Endodermal cell (in vitro differentiated cells): ENCODE measurements at regions not wholly inside any gene's neighbourhood (a gene's known extent, or its start where the extent isn't known, plus 50 kb on each side); places are given as distances from the start of the nearest gene placed in this dataset.

Experiments
- DNase-seq: peaks from one replicate; pipeline ENCODE4 v3.0.0-alpha.2; 2017
- H3K27ac ChIP-seq: 2 replicates; pipeline ENCODE4 v1.5.1; 2013; ENCODE audit warnings: mild to moderate bottlenecking, low read depth, low read length, moderate library complexity
- H3K27me3 ChIP-seq: 2 replicates; pipeline ENCODE4 v1.6.1; 2013; ENCODE audit warnings: mild to moderate bottlenecking, low read length, moderate library complexity; ENCODE audit not compliant: insufficient read depth, control insufficient read depth, poor library complexity, severe bottlenecking
- H3K36me3 ChIP-seq: 2 replicates; pipeline ENCODE4 v1.7.0; 2013; ENCODE audit warnings: mild to moderate bottlenecking, low read length, moderate library complexity; ENCODE audit not compliant: control insufficient read depth, insufficient read depth
- H3K4me1 ChIP-seq: one replicate; pipeline ENCODE4 v1.7.0; 2013; ENCODE audit warnings: low read length; ENCODE audit not compliant: control insufficient read depth, insufficient read depth
- H3K4me3 ChIP-seq: 2 replicates; pipeline ENCODE4 v1.5.1; 2013; ENCODE audit warnings: mild to moderate bottlenecking, low read length, moderate library complexity
- H3K9ac ChIP-seq: 2 replicates; pipeline ENCODE4 v1.6.1; 2013; ENCODE audit warnings: mild to moderate bottlenecking, low read length, moderate library complexity; ENCODE audit not compliant: poor library complexity, severe bottlenecking; ENCODE audit errors: extremely low read depth
- H3K9me3 ChIP-seq: 2 replicates; pipeline ENCODE4 v1.6.1; 2013; ENCODE audit warnings: mild to moderate bottlenecking, low read length, moderate library complexity; ENCODE audit not compliant: control insufficient read depth
- H3K27ac Mint-ChIP-seq: 2 replicates; pipeline ENCODE4 v1.8.0; 2020; ENCODE audit warnings: mixed read lengths
- H3K27me3 Mint-ChIP-seq: 2 replicates; pipeline ENCODE4 v1.8.0; 2021; ENCODE audit warnings: mild to moderate bottlenecking, mixed read lengths; ENCODE audit not compliant: insufficient read depth
- H3K36me3 Mint-ChIP-seq: 2 replicates; pipeline ENCODE4 v1.8.0; 2020; ENCODE audit warnings: low read depth, mixed read lengths
- H3K4me1 Mint-ChIP-seq: 2 replicates; pipeline ENCODE4 v1.8.0; 2020; ENCODE audit warnings: mixed read lengths
- H3K4me3 Mint-ChIP-seq: 2 replicates; pipeline ENCODE4 v1.8.0; 2020; ENCODE audit warnings: mild to moderate bottlenecking, moderate library complexity, mixed read lengths
- H3K9me3 Mint-ChIP-seq: 2 replicates; pipeline ENCODE4 v1.8.0; 2020; ENCODE audit warnings: mild to moderate bottlenecking, mixed read lengths
- CTCF ChIP-seq: fragments of 200-600 bp; sonication (generic); conservative IDR thresholded peaks from 2 replicates; pipeline ENCODE4 v1.5.0; 2021; ENCODE audit warnings: antibody characterized with exemption, mild to moderate bottlenecking
- WGBS, 2 experiments: methylation state at CpG; one replicate each; pipeline versions ENCODE4 v1.1.5 to v1.1.7; 2013; ENCODE audit warnings: missing lambda C conversion rate in 2 of 2, mixed read lengths in 1 of 2; ENCODE audit not compliant: insufficient coverage in 1 of 2, insufficient read length in 1 of 2; 5-methylcytosine and 5-hydroxymethylcytosine counted together

GRCh38 chr12:114998118-114998749 lies 314.3 kb upstream of the TBX3 start:
- no peak overlapping the region for H3K4me3 Mint-ChIP-seq
- no peak overlapping the region for H3K9ac ChIP-seq
- H3K4me3 ChIP-seq, result no peak overlapping the region
- H3K27ac Mint-ChIP-seq, result no peak overlapping the region
- H3K4me1 ChIP-seq, result no peaks in the 10 kb centered on the region
- 83 to 88% methylated on average over 1 to 2 of the region's 2 CpGs for WGBS, 2 experiments
- H3K27ac ChIP-seq, result no peak overlapping the region
- H3K27me3 ChIP-seq, result no peaks in the 10 kb centered on the region
- peaks cover 17% of the 10 kb centered on the region for H3K9me3 Mint-ChIP-seq
- TF ChIP-seq CTCF, result no peak
- no peaks in the 10 kb centered on the region for H3K27me3 Mint-ChIP-seq
- H3K36me3 ChIP-seq, result no peaks in the 10 kb centered on the region
- peaks cover 13% of the 10 kb centered on the region for H3K9me3 ChIP-seq
- peaks cover 2% of the 10 kb centered on the region for H3K36me3 Mint-ChIP-seq
- H3K4me1 Mint-ChIP-seq, result peaks cover 5% of the 10 kb centered on the region
- DNase-seq, result no peak

DNA sequence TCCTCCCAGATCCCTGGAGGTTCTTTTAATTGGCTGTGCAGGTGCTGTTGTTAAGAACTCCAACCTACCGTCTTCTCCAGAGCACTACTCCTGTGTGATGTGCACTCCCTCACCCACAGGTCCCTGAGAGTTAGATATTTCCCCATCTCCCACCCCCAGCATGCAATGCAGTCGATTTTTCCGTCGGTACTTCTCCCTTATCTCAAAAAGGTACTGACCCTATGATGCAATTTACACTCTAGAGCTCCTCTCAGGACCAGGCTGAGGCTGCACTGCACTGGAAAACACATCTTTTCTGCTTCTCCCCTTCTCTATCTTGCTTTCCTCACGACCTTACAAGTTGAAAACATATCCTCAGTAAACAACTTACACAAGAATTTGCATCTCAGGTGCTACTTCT lies 312.4 kb upstream of the TBX3 start:
- H3K4me1 Mint-ChIP-seq, result no peaks in the 10 kb centered on the region
- peaks cover 17% of the 10 kb centered on the region for H3K9me3 Mint-ChIP-seq
- no peak overlapping the region for H3K9ac ChIP-seq
- H3K4me3 ChIP-seq, result no peak overlapping the region
- no peaks in the 10 kb centered on the region for H3K4me1 ChIP-seq
- H3K27me3 ChIP-seq, result no peaks in the 10 kb centered on the region
- peaks cover 2% of the 10 kb centered on the region for H3K36me3 Mint-ChIP-seq
- no peak for TF ChIP-seq CTCF
- H3K27ac ChIP-seq, result no peak overlapping the region
- no peaks in the 10 kb centered on the region for H3K27me3 Mint-ChIP-seq
- 93 to 96% methylated on average over 4 to 5 of the region's 5 CpGs for WGBS, 2 experiments
- no peak overlapping the region for H3K4me3 Mint-ChIP-seq
- no peak overlapping the region for H3K27ac Mint-ChIP-seq
- no peaks in the 10 kb centered on the region for H3K36me3 ChIP-seq
- no peak for DNase-seq
- peaks cover 13% of the 10 kb centered on the region for H3K9me3 ChIP-seq

DNA sequence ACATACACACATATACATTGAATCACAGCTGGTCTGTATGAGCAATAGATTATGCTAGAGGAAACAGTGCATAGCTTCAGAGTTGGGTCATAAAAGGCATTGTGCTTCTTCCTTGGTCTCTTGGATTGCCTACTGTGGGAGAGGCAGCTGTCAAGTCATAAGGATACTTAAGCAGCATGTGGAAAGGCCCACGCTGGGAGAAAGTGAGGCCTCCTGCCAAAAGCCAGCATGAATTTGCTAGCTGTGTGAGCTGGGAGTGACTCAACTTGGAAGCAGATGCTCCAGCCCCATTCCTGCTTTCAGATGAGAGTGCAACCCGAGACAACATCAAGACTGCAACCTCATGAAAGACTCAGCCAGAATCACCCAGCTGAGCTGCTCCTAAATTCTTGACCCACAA lies 311.9 kb upstream of the TBX3 start:
- Mint-ChIP-seq H3K9me3 (peaks cover 17% of the 10 kb centered on the region), H3K36me3 (peaks cover 2% of the 10 kb centered on the region), H3K4me3 (no peak overlapping the region), H3K27ac (no peak overlapping the region), H3K4me1 (no peaks in the 10 kb centered on the region), H3K27me3 (no peaks in the 10 kb centered on the region)
- peaks cover 13% of the 10 kb centered on the region for H3K9me3 ChIP-seq
- WGBS, 2 experiments, result 85 to 100% methylated on average over 2 of the region's 2 CpGs
- H3K36me3 ChIP-seq, result no peaks in the 10 kb centered on the region
- no peak overlapping the region for H3K9ac ChIP-seq
- no peak overlapping the region for H3K4me3 ChIP-seq
- no peak for TF ChIP-seq CTCF
- H3K4me1 ChIP-seq, result no peaks in the 10 kb centered on the region
- H3K27ac ChIP-seq, result no peak overlapping the region
- no peak for DNase-seq
- no peaks in the 10 kb centered on the region for H3K27me3 ChIP-seq
